Esophagus squamous epithelium (tissue), 4 donors: ENCODE measurements at regions not wholly inside any gene's neighbourhood (a gene's known extent, or its start where the extent isn't known, plus 50 kb on each side); places are given as distances from the start of the nearest gene placed in this dataset.

ENCODE experiments used
- POLR2A ChIP-seq, 4 donors: fragments of 450-650 bp; IDR thresholded peaks; one replicate each; pipeline ENCODE4 v1.6.1; 2017; ENCODE audit warnings: antibody characterized with exemption in 4 of 4, mild to moderate bottlenecking in 4 of 4, moderate library complexity in 3 of 4
- TF ChIP-seq, protein P1 (sequence below), 6 experiments: fragments of 450-650 bp in 4 of 6; fragments of 200-600 bp in 2 of 6; sonication (generic) in 2 of 6; IDR thresholded peaks; one replicate each; pipeline ENCODE4 v1.5.1; 2016 to 2019; ENCODE audit warnings: antibody characterized with exemption in 6 of 6, mild to moderate bottlenecking in 4 of 6, moderate library complexity in 4 of 6

DNA sequence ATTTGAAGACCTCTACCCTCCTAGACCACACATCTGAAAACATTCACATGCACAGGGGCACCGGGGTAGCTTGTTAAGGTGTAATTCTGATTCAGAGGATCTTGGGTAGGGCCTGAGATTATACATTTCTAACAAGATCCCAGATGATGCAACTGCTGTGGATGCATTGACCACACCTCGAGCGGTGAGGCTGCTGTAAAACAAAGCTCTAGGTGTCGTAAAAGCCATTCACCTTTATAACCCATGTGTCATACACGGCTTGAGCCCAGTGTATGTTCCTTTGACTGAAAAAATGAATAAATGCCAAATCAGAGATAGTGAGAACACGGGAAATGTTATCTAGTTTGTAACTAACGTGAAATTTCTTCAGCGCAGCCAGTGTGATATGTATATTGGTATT lies 1578.2 kb upstream of the WWC1 start:
- TF ChIP-seq, protein P1, sequence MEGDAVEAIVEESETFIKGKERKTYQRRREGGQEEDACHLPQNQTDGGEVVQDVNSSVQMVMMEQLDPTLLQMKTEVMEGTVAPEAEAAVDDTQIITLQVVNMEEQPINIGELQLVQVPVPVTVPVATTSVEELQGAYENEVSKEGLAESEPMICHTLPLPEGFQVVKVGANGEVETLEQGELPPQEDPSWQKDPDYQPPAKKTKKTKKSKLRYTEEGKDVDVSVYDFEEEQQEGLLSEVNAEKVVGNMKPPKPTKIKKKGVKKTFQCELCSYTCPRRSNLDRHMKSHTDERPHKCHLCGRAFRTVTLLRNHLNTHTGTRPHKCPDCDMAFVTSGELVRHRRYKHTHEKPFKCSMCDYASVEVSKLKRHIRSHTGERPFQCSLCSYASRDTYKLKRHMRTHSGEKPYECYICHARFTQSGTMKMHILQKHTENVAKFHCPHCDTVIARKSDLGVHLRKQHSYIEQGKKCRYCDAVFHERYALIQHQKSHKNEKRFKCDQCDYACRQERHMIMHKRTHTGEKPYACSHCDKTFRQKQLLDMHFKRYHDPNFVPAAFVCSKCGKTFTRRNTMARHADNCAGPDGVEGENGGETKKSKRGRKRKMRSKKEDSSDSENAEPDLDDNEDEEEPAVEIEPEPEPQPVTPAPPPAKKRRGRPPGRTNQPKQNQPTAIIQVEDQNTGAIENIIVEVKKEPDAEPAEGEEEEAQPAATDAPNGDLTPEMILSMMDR (IDR thresholded peaks at IDR 0.05): no peak
- TF ChIP-seq POLR2A (IDR thresholded peaks at IDR 0.05): no peak
